Astrocyte of the cerebellum (primary cell): ENCODE measurements at regions not wholly inside any gene's neighbourhood (a gene's known extent, or its start where the extent isn't known, plus 50 kb on each side); places are given as distances from the start of the nearest gene placed in this dataset.
"Not testable (repeated sequence)": the region's sequence is repeated elsewhere in the genome, so short reads cannot be mapped to it uniquely, and the experiment has no call there.

Source experiments
- DNase-seq: peaks from one replicate; pipeline ENCODE4 v3.0.0-alpha.2; 2011; ENCODE audit warnings: low read depth
- H3K4me3 ChIP-seq: 2 replicates; pipeline ENCODE4 v1.5.1; 2011; ENCODE audit warnings: mild to moderate bottlenecking, low read depth, low read length, moderate library complexity
- in situ Hi-C: cut with HindIII; loops from 2 replicates; pipeline ENCODE4 v1.10.0; 2017; ENCODE audit warnings: low sequenced_read_pairs
- TF ChIP-seq, protein P1 (sequence below): IDR thresholded peaks from 2 replicates; pipeline ENCODE4 v1.5.1; 2012; ENCODE audit warnings: low read length, low read depth, moderate library complexity, mild to moderate bottlenecking; ENCODE audit errors: missing control alignments

DNA sequence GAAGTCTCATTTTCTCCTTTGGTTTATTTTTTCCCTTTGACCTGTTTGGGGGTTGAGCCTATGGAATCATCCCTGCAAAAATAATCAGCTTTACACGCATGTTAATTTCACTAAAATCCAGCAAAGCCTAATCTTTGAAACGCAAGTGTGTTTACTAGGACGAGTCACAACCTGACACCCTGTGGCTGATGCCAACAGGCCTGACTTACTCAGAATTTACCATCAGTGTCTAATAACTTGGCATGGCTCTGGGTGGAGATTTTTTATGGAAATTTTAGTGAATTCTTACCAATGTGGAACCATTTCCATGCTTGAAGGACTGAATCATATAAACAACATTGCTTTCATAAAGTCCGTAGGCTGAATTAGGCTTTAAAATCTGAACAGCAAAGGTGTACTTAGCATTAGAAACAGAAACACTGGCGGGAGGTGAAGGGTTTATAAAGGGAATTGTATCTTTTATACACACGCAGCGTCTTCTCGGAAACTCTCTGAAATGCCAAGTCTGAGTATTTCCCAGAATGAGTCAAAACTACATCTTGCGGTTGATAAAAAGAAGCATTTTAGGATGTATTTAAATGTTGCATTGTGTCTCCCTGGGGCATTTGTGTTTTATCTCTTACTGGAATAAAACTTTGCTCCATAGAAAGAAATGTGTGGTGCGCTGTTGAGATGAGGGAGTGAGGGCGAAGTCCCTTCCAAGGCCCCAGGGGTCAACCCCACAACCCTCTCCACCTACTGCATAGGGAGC lies 81.2 kb downstream of the DACT2 start:
- TF ChIP-seq, protein P1, sequence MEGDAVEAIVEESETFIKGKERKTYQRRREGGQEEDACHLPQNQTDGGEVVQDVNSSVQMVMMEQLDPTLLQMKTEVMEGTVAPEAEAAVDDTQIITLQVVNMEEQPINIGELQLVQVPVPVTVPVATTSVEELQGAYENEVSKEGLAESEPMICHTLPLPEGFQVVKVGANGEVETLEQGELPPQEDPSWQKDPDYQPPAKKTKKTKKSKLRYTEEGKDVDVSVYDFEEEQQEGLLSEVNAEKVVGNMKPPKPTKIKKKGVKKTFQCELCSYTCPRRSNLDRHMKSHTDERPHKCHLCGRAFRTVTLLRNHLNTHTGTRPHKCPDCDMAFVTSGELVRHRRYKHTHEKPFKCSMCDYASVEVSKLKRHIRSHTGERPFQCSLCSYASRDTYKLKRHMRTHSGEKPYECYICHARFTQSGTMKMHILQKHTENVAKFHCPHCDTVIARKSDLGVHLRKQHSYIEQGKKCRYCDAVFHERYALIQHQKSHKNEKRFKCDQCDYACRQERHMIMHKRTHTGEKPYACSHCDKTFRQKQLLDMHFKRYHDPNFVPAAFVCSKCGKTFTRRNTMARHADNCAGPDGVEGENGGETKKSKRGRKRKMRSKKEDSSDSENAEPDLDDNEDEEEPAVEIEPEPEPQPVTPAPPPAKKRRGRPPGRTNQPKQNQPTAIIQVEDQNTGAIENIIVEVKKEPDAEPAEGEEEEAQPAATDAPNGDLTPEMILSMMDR: no peak
- no peak for DNase-seq
- H3K4me3 ChIP-seq: no peak overlapping the region
- in situ Hi-C loops: no loop called here

DNA sequence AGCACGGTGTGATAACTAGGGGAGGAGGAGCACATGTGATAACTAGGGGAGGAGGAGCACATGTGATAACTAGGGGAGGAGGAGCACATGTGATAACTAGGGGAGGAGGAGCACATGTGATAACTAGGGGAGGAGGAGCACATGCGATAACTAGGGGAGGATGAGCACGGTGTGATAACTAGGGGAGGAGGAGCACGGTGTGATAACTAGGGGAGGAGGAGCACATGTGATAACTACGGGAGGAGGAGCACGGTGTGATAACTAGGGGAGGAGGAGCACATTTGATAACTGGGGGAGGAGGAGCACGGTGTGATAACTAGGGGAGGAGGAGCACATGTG lies 85.7 kb downstream of the DACT2 start:
- in situ Hi-C loops: not testable (repeated sequence)

DNA sequence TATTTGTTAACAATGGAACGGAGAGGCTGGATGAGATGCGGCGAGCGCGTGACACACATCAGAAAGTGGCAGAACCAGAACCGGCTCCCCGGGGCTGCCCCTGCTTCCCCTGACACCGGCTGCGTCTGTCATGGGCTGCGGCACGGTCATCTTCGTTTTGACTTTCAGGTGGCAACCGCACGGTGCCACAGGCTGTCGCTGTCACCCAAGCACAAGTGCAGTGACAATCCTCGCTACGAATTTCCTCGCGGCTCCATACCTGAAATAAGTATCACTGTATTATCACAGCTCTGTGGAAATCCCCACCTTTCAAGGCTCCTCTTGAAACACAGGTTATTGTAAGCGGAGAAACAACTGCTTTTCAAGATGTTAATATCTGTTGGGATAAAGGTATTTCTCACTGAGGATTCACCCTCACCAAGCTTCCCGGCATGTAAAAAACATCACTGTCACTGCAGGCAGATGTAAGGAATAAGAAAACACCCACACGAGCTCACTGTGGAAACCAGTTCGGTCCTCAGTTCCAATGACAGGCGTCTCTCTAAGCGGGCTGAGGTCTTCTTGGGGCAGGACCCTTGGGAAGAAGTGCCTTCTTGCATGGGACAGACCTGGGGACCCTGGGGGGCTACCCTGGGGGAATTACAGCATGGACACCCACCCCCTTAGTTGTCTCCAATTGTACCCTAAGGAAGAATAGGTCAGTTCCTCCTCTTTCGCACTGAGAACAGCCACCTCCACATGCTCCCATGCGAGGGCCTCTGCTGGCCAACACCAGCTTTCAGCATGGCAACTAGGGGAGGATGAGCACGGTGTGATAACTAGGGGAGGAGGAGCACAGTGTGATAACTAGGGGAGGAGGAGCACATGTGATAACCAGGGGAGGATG lies 86.3 kb downstream of the DACT2 start:
- H3K4me3 ChIP-seq: no peak overlapping the region
- in situ Hi-C loops: no loop called here

More for the DNA sequence above, 85.7 kb downstream of the DACT2 start:
- not testable (repeated sequence) for H3K4me3 ChIP-seq, DNase-seq

DNA sequence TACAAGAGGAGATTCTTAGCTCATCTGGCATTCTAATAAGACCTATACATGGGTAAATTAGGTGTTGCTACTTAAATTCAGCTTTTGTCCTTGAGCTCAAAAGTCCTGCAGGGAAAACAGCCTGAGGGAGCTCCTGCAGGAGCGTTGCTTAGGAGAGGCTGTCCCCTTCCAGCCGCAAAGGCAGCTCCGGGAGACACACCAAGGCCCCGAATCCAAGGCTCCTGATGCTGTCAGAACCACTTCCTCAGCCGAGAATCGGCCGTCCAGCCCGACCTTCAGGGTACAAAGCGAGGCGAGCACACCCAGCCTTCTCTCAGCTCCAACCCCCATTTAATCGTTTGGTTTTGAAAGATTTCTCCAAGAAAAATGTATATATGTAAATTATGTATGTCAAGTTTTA lies 87.0 kb downstream of the DACT2 start:
- DNase-seq: no peak
- in situ Hi-C loops: no loop called here
- TF ChIP-seq, protein P1: no peak
- no peak overlapping the region for H3K4me3 ChIP-seq

More for the DNA sequence above, 86.3 kb downstream of the DACT2 start:
- TF ChIP-seq, protein P1: no peak
- no peak for DNase-seq

DNA sequence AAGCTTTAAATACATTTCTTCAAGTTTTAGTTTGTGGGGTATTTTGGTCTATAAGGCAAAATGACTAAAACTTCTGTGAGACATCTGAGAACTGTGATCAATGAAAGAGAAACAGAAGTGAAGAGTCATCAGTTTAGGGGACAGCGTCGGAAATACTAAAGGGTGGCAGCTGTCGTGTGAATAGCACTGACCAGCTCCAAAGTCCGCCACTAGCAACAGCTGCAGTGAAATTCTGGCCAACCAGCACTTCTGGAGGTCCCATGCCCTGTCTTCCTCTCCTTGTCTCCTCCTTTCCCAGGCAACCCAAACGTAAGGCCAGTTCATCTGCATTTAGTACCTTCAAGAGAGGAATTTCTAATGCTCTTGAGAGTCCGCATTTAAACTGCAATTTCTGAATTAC lies 87.5 kb downstream of the DACT2 start:
- no peak overlapping the region for H3K4me3 ChIP-seq
- no peak for DNase-seq
- TF ChIP-seq, protein P1: no peak
- in situ Hi-C loops: no loop called here

DNA sequence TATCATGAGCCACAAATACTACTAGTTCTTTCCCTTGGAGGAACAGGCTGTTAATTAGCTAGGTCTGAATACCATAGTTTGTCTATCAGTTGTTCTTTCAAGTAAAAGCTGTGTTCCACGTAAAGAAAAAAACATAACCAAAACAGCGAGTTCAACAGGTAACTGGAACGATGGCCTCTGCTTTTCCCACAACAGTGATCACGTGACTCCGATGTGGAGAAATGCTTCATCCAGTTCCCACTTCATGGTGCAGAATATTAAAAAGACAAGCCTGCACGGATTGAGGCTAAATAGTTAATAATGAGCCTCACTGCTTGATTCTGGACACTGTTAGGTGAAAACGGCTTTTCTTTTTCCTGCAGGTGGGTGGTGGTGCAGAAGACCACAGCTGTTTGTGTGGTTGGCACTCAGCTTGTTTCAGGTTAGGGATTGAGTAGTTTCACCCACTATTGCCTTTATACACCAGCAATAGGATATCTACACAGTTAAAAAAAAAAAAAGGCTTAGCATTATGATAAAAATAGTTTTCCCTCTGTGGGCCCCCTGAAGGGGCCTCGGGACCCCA lies 88.1 kb downstream of the DACT2 start:
- no peak overlapping the region for H3K4me3 ChIP-seq
- in situ Hi-C loops: no loop called here
- TF ChIP-seq, protein P1: no peak
- no peak for DNase-seq
